Spleen (tissue), 11 donors: ENCODE measurements at regions not wholly inside any gene's neighbourhood (a gene's known extent, or its start where the extent isn't known, plus 50 kb on each side); places are given as distances from the start of the nearest gene placed in this dataset.

ENCODE experiments used
- DNase-seq: peaks from one replicate; pipeline ENCODE4 v3.0.0-alpha.2; 2020
- H3K27ac ChIP-seq, 8 donors: fragments of 200-600 bp; sonication (generic) in 7 of 8; 1 replicate in 4 of 8; 2 replicates in 4 of 8; pipeline versions ENCODE4 v1.5.0 to v1.8.0; 2016 to 2021; ENCODE audit warnings: inconsistent platforms in 4 of 8, mild to moderate bottlenecking in 4 of 8, moderate library complexity in 1 of 8
- H3K27me3 ChIP-seq, 7 donors: fragments of 200-600 bp; sonication (generic) in 6 of 7; replicated peaks in 1 of 7; 1 replicate in 4 of 7; 2 replicates in 3 of 7; pipeline versions ENCODE4 v1.5.0 to v1.8.0; 2016 to 2021; ENCODE audit warnings: inconsistent platforms in 3 of 7, mild to moderate bottlenecking in 1 of 7
- H3K36me3 ChIP-seq, 6 donors: fragments of 200-600 bp; sonication (generic) in 5 of 6; 1 replicate in 4 of 6; 2 replicates in 2 of 6; pipeline versions ENCODE4 v1.5.0 to v1.8.0; 2016 to 2021; ENCODE audit warnings: inconsistent platforms in 2 of 6
- H3K4me1 ChIP-seq, 6 donors: fragments of 200-600 bp; sonication (generic) in 5 of 6; 1 replicate in 3 of 6; 2 replicates in 3 of 6; pipeline versions ENCODE4 v1.5.0 to v1.8.0; 2016 to 2021; ENCODE audit warnings: inconsistent platforms in 3 of 6
- H3K4me3 ChIP-seq, 8 donors: fragments of 200-600 bp; sonication (generic) in 7 of 8; 1 replicate in 4 of 8; 2 replicates in 4 of 8; pipeline versions ENCODE4 v1.5.0 to v1.8.0; 2016 to 2021; ENCODE audit warnings: inconsistent platforms in 4 of 8, mild to moderate bottlenecking in 4 of 8, moderate library complexity in 2 of 8
- H3K9me3 ChIP-seq, 8 donors: fragments of 200-600 bp; sonication (generic) in 7 of 8; 1 replicate in 4 of 8; 2 replicates in 4 of 8; pipeline versions ENCODE4 v1.5.0 to v1.8.0; 2016 to 2021; ENCODE audit warnings: inconsistent platforms in 4 of 8
- CTCF ChIP-seq, 11 experiments: fragments of 200-600 bp in 7 of 11; fragments of 450-650 bp in 4 of 11; sonication (generic) in 4 of 11; IDR thresholded peaks in 8 of 11; conservative IDR thresholded peaks in 3 of 11; 1 replicate in 7 of 11; 2 replicates in 4 of 11; pipeline versions ENCODE4 v1.4.0 to v1.8.0; 2016 to 2021; ENCODE audit warnings: antibody characterized with exemption in 11 of 11, inconsistent platforms in 4 of 11, mild to moderate bottlenecking in 1 of 11
- POLR2A ChIP-seq, 3 donors: fragments of 450-650 bp; IDR thresholded peaks; one replicate each; pipeline ENCODE4 v1.5.1; 2017; ENCODE audit warnings: antibody characterized with exemption in 3 of 3, mild to moderate bottlenecking in 1 of 3
- POLR2AphosphoS5 ChIP-seq, 3 donors: sonication (generic); formaldehyde crosslinking; IDR thresholded peaks; one replicate each; pipeline ENCODE4 v1.5.1; 2017; ENCODE audit warnings: antibody characterized with exemption in 3 of 3
- WGBS, 5 donors: extraction: QIAGEN DNeasy Blood & Tissue Kit in 3 of 5; methylation state at CpG; one replicate each; pipeline versions ENCODE4 v1.1.5 to v1.1.7; 2013 to 2018; 5-methylcytosine and 5-hydroxymethylcytosine counted together
- intact Hi-C: fragments of 100-400 bp; cut with DNase I; formaldehyde crosslinking; loops from one replicate; pipeline ENCODE4 v1.15.0; 2023; ENCODE audit warnings: low total_unique reads
- donor health status: healthy with polysubstance abuse.
- donor health status: DM: no; HTN: no; CAD: no; lungs with moderate emphysema.
- donor health status: DM: no; HTN: no; CAD: no.
- donor health status: Bipolar disorder and iron deficiency.
- donor health status: healthy.
- donor health status: DM: no; HTN: no; CAD: no.
- donor health status: DM: yes; HTN: yes; CAD: no.

- Histone ChIP-seq H3K9me3 (no peaks in the 10 kb centered on the region), H3K4me1 (no peaks in the 10 kb centered on the region), H3K4me3 (no peak overlapping the region), H3K27ac (no peak overlapping the region), H3K27me3 (no peaks in the 10 kb centered on the region), H3K36me3 (no peaks in the 10 kb centered on the region)
- WGBS, 5 donors = 74 to 92% (median 90%) methylated on average over 6 of the region's 6 CpGs
- DNase-seq = no peak
- intact Hi-C loops = no loop called here
- no peak for TF ChIP-seq CTCF (IDR thresholded peaks at IDR 0.05 in 8 of 11, conservative IDR thresholded peaks at IDR 0.05 in 3 of 11)
- TF ChIP-seq POLR2AphosphoS5 (IDR thresholded peaks at IDR 0.05) = no peak
- TF ChIP-seq POLR2A (IDR thresholded peaks at IDR 0.05) = no peak
Observed at GRCh38 chr16:79895917-79896203, 295.3 kb upstream of the MAF start.

GRCh38 chr16:79895053-79895916 is 294.7 kb upstream of the MAF start:
- H3K27ac ChIP-seq = no peak overlapping the region
- DNase-seq = no peak
- no peaks in the 10 kb centered on the region for H3K36me3 ChIP-seq
- no peaks in the 10 kb centered on the region for H3K4me1 ChIP-seq
- TF ChIP-seq CTCF (IDR thresholded peaks at IDR 0.05 in 8 of 11, conservative IDR thresholded peaks at IDR 0.05 in 3 of 11) (no peak), POLR2AphosphoS5 (IDR thresholded peaks at IDR 0.05) (no peak), POLR2A (IDR thresholded peaks at IDR 0.05) (no peak)
- H3K4me3 ChIP-seq = no peak overlapping the region
- WGBS, 5 donors = 86 to 93% (median 87%) methylated on average over 8 to 10 of the region's 10 CpGs
- no peaks in the 10 kb centered on the region for H3K27me3 ChIP-seq
- intact Hi-C loops = no loop called here
- no peaks in the 10 kb centered on the region for H3K9me3 ChIP-seq

GRCh38 chr16:79893445-79893844 is 292.9 kb upstream of the MAF start:
- no peaks in the 10 kb centered on the region for H3K27me3 ChIP-seq
- H3K27ac ChIP-seq = no peak overlapping the region
- H3K4me3 ChIP-seq = no peak overlapping the region
- H3K36me3 ChIP-seq = no peaks in the 10 kb centered on the region
- H3K9me3 ChIP-seq = no peaks in the 10 kb centered on the region
- TF ChIP-seq POLR2AphosphoS5 (IDR thresholded peaks at IDR 0.05) (no peak), CTCF (IDR thresholded peaks at IDR 0.05 in 8 of 11, conservative IDR thresholded peaks at IDR 0.05 in 3 of 11) (no peak), POLR2A (IDR thresholded peaks at IDR 0.05) (no peak)
- no peak for DNase-seq
- WGBS, 5 donors = 88 to 94% (median 91%) methylated on average over 3 of the region's 3 CpGs
- intact Hi-C loops = no loop called here
- no peaks in the 10 kb centered on the region for H3K4me1 ChIP-seq

- 85 to 97% (median 86%) methylated on average over 3 of the region's 3 CpGs for WGBS, 5 donors
Observed at GRCh38 chr16:79892278-79892677, 291.7 kb upstream of the MAF start.

More at GRCh38 chr16:79892278-79892677, 291.7 kb upstream of the MAF start:
- Histone ChIP-seq H3K4me1 (no peaks in the 10 kb centered on the region), H3K9me3 (no peaks in the 10 kb centered on the region), H3K36me3 (no peaks in the 10 kb centered on the region), H3K4me3 (no peak overlapping the region), H3K27me3 (no peaks in the 10 kb centered on the region), H3K27ac (no peak overlapping the region)
- intact Hi-C loops = no loop called here
- no peak for DNase-seq
- TF ChIP-seq POLR2AphosphoS5 (IDR thresholded peaks at IDR 0.05) (no peak), CTCF (IDR thresholded peaks at IDR 0.05 in 8 of 11, conservative IDR thresholded peaks at IDR 0.05 in 3 of 11) (no peak), POLR2A (IDR thresholded peaks at IDR 0.05) (no peak)
